NOMO-1 treated with dmso at 0.1 percent for 144 hours (cell line): ENCODE measurements at regions not wholly inside any gene's neighbourhood (a gene's known extent, or its start where the extent isn't known, plus 50 kb on each side); places are given as distances from the start of the nearest gene placed in this dataset.
"Not testable (repeated sequence)": the region's sequence is repeated elsewhere in the genome, so short reads cannot be mapped to it uniquely, and the experiment has no call there.

Experiments
- DNase-seq: peaks from one replicate; lab custom pipeline; 2025; ENCODE audit not compliant: unreplicated experiment; lab: John Stamatoyannopoulos, UW

DNA sequence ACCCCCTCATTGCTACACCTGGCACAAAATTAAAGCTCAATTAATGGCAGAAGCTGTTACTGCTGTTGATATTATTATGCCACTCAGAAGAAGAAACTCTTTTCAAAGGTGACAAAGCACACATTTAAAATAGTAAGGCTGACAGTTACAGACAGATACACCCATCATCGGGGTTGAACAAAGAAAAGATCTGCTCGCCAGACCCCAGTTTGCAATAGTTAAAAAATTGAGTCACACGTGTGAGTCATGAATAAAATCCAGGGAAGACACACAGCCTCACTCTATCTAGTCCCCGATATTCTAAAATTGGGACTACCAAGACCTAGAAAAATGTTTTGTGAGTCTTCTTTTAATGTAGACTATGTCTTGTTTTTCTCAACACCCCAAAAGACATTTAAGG lies 330.0 kb upstream of the SOX9 start:
- DNase-seq: no peak

DNA sequence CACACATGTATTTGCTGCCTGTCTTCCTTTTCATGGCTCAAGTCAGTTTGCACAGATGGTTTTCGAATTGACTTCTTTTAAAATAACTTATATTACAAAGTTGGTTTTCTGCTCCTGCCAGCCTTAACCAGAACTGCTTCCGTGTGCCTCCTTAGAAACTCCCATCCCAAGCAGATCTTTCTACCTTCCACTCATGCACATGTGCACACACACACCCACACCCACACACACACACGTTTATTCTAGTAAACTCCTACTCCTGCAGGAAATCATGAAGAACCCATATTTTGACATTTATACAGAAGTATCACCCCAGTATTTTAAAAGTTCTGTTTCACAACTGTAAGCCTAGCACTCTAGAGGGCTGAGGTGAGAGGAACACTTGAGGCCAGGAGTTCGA lies 329.5 kb upstream of the SOX9 start:
- no peak for DNase-seq

DNA sequence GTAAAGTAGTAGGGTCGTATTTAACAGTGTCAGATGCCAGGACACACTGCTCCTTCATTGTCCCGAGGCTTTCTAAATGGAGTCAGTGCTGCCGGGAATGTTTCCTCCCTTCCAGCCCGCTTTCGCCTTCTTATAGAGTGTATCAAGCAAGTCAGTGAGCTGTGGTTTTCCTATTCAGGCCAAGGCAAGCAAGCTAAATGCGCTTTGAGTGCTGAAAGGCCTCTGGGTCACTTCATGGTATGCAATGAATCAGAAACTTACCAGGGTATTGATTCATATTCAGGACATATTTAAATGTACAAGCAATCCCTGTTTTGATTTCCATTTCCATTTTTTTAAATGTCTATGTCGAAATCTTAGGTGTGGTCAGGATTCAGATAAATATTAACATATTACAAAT lies 327.9 kb upstream of the SOX9 start:
- DNase-seq: no peak

- DNase-seq: no peak
These were observed 327.3 kb upstream of the SOX9 start for GRCh38 chr17:71793518-71793917.

- no peak for DNase-seq
These were observed 322.1 kb upstream of the SOX9 start for GRCh38 chr17:71798701-71799100.

DNA sequence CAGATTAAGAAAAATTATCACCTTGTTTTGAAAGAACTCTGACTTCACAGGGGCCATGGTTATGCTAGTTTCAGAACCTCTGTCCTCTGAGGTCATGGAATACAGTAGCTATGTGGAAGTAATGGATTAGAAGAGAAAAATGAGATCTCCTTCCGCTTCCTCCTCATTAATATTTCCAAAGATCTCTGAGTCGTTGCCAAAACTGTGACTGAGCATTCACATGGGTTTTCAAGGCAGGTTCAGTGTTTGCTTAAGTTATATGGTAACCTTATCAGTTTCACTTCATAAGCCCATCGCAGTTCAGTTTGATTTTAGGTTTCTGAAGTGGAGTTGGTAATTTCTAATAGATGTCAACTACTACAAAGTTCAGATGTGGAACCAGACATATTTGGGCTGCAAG lies 321.2 kb upstream of the SOX9 start:
- DNase-seq: no peak

DNA sequence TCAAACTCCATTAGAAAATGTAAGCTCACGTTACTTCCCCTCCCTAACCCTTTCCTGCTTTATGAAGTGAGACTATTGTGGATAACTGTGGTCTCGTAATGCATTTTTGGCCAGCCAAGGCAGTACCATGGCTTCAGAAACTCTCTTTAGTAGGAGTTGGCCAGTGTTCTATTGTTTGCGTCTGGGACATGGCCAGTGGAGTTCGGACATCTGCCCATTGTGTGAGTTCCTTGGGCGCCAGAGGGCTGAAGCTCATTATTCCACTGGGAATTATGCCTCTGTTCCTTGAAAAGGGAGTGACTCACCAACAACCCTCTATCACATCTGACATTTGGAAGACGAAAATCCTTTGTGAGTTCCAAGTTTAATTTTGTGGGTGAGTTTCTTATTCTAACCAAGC lies 319.5 kb upstream of the SOX9 start:
- no peak for DNase-seq

DNA sequence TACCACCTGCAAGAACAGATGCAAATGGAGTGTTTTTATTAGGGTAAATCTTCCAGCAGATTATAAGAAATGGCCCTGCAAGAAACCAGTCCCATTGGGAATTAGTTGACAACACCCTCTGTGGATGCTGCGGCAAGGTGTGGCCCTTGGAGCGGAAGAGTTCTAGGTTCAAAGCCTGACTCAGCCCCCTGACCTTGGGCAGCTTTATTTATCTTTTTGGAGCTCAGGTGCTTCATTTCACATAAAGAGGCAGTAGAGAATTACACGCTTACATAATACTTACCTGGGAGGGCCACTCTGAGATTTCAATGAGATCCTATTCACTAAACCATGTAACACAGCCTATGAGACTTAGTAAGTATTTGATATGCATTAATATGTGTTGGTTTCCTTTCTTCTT lies 318.2 kb upstream of the SOX9 start:
- DNase-seq: no peak

- no peak for DNase-seq
These were observed 317.1 kb upstream of the SOX9 start for GRCh38 chr17:71803656-71804284.

DNA sequence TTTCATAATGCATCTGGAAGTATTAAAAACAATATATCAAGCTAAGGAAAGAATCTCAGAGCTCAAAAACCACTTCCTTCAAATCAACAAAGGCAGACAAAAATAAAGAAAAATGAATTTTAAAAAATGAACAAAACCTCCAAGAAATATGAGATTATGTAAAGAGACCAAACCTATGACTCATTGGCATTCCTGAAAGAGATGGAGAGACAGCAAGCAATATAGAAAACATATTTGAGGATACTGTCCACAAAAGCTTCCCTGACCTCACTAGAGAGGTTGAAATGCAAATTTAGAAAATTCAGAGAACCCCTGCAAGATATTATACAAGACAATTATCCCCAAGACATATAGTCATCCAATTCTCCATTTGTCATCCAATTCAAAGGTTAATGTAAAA lies 311.3 kb upstream of the SOX9 start:
- no peak for DNase-seq

DNA sequence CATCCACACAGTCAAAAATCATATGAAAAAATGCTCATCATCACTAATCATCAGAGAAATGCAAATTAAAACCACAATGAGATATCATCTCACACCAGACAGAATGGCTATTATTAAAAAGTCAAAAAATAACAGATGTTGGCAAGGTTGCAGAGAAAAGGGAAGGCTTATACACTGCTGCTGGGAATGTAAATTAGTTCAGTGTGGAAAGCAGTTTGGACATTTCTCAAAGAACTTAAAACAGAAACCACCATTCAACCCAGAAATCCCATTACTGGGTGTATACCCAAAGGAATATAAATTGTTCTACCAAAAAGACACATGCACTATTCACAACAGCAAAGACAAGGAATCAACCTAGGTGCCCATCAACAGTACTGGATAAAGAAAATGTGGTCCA lies 307.0 kb upstream of the SOX9 start:
- DNase-seq: not testable (repeated sequence)

DNA sequence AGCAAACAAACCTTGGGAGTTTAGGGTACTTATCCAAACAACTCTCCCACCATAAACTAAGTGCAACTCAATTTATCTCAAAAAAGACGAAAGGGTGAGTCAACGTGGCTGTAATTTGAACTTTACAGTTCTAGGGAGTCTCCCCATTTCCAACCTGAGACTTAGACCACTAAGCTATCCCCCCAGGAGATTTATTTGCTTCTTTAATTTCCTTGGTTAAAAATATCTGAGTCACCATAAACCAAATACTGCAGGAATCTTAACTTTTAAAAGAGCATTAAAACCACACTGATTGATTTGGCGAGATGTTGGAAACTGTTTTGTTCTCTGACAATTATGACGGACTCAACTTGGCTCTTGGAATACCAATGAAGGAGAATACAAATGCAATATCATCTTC lies 299.3 kb upstream of the SOX9 start:
- no peak for DNase-seq

DNA sequence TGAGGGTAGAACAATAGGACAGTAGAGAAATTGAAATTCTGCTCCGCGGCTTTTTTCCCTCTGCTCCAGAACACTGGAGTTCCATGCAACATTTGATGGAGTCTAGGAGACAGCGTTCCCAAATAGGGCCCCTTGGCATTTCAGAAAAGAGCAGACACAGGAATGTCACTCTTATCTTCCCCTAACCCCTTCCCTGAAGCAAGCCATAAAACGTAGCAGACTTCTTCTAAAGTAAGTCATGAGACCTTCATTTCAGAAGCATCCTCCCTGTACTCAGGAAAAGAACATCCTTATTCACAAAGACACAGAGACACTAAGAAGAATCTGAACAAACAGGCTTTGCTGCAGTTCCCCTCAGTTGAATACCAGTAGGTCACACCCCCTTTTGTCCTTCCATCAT lies 296.1 kb upstream of the SOX9 start:
- DNase-seq: no peak

DNA sequence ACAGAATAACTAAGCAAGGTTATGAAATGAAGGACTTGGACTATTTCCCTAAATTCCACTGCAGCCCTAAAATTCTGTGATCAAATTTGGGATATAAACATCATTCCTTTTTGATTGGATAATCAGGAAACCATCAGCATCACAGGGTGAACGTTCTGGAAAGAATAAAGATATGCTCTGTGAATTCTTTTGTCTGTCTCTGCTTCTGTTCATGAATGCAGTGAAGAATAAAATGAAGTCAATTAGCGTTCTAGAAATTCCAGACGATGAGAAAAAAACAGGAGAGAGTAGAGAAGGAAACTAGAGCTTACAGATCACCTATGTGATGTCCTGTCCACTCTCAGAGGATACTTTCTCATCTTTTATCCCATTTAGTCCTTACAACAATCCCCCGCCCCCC lies 295.1 kb upstream of the SOX9 start:
- DNase-seq: no peak

DNA sequence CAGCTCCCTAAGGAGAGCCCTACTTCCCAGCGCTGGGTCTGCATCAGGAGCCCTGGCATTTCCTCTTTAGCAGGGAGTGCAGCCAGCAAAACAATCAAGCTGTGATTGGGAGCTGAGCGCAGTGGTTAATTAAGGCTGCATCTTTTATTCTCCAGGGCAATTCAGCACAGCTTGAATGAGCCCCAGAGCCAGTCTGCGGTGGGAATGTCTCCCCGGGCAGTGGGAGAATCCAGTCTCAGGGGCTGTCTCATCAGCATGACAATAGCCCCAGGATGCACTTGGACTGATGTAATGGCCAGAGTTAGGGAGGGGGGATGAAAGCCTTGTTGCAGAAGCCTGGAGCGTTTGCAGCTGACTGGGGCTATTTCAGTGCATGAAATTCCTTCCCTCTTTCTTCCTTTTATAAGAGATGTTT lies 292.6 kb upstream of the SOX9 start:
- DNase-seq: no peak

GRCh38 chr17:71830866-71831265 lies 290.0 kb upstream of the SOX9 start:
- DNase-seq: no peak

DNA sequence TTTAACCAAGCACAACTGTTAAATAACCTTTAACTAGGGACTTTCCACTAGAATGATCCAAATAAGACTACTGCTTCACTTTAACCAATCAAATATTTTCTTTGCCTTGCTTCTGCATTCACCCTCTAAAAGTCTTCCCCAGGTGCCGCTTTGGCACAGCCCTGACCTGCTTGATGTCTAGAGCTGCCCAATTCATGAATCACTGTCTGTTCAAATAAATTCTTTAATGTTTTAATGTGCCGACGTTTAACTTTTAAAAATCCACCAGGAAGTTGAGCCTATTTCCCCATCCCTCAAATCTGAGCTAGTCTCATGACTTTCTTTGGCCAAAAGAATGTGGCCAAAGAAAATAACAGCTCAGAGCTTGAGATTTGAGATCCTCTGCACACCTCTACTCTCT lies 277.8 kb upstream of the SOX9 start:
- DNase-seq: no peak

DNA sequence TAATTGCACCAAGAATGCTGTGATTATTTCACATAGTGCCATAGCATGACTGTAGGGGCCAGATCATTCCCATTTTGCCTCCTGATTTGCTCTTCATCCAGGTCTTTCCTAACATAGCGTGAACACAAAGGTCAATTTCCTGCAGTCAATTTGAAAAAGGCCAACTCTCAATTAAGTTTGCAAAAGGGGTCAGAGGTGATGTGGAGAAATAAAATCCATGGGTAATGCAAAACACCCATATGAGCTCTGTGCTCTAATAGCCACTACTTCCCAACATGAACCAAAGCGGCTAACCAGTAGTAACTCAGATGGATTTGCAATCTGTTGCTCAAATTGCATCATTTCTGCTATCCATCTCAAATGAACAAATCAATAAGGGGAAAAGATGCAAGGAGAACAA lies 275.5 kb upstream of the SOX9 start:
- DNase-seq: no peak

GRCh38 chr17:71846561-71847110 lies 274.2 kb upstream of the SOX9 start:
- no peak for DNase-seq

DNA sequence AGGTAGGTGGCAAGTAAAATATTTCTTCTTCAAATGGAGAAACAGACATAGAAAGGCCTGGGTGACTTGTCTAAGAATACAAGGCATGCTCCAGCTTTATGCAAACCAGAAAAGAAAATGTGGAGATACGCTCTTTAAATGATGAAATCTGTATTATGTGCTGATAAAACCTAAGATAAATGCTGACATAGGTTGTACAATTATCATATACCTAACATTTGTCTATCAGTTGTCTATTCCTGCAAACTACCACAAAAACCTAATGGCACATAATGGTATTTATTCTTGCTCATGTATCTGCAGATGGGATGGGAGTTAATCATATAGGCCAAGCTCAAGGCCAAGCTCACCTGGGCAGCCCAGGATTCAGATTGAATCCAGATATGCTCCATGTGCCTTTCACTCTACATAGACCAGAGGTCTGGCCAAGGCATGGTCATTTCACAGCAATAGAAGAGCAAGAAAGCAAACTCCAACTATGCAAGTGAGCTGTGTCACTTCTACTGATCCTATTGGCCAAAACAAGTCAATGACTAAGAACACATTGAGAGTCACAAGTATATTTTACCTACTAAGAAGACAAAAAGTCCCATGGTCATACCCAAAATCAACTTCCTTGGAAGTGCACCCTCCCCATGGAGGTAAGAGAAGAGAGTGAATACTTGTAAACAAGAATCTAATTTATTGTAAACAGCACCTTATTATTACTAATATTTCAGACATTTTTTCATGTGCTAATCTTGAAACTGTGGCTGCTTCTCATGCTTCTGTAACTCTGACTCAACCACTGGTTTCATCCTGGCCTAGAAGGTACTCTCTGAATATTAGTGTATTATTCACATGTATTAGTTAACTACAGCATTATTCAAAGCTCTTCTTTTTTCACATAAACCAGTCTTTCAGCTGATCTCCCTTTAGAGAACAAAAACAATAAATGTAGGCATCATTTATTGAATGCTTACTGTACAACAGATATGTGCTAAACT lies 270.7 kb upstream of the SOX9 start:
- no peak for DNase-seq

- no peak for DNase-seq
These were observed 270.0 kb upstream of the SOX9 start for GRCh38 chr17:71850812-71851211.

DNA sequence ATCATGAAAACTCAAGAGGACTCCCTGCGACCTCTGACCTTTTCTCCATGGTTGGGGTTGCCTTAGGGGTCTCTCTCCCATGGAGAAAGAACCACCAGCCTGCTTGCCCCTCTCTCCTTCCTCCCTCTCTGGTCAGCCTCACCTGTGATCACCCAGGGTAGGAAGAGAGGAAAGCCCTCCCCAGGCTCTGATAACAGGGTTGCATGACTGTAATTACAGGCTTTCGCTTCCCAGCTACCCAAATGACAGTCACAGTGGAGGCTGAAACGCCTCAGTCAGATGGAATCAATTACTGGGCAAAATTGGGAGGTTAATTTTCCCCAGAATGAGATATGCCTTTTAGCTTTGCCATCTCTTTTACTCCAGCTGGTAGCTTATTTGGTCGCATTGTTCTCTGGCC lies 265.8 kb upstream of the SOX9 start:
- DNase-seq: no peak
